SK-N-SH (cell line): ENCODE measurements at regions not wholly inside any gene's neighbourhood (a gene's known extent, or its start where the extent isn't known, plus 50 kb on each side); places are given as distances from the start of the nearest gene placed in this dataset.

Experiments
- CTCF ChIA-PET: fragments of 300-600, 350-600 bp; formaldehyde crosslinking; extraction: SDS; loops from one replicate; lab custom pipeline; 2021; lab: Yijun Ruan, JAX
- POLR2A ChIA-PET: fragments of 350-600 bp; sonication (Branson Sonifier 250); formaldehyde crosslinking; extraction: SDS; loops from one replicate; lab custom pipeline; 2020; ENCODE audit warnings: antibody characterized with exemption, inconsistent platforms; lab: Yijun Ruan, JAX
- DNase-seq: peaks from one replicate; pipeline ENCODE4 v3.0.0; 2012
- H2AFZ ChIP-seq: fragments of 200-600 bp; sonication (generic); 2 replicates; pipeline ENCODE4 v1.8.1; 2016; ENCODE audit warnings: antibody characterized with exemption, mild to moderate bottlenecking, low read depth
- H3F3A ChIP-seq: fragments of 200-600 bp; sonication (generic); replicated peaks from 2 replicates; pipeline ENCODE3; 2016; ENCODE audit warnings: antibody characterized with exemption, mild to moderate bottlenecking; ENCODE audit not compliant: insufficient read depth
- H3K27ac ChIP-seq, 2 experiments: fragments of 200-500 bp in 1 of 2; fragments of 200-600 bp in 1 of 2; sonication (Bioruptor generic) in 1 of 2; sonication (generic), shearing (Covaris generic) in 1 of 2; 2 replicates each; pipeline versions ENCODE4 v1.5.1 to v1.6.1; 2014 to 2016; ENCODE audit warnings: low read depth in 2 of 2, inconsistent platforms in 1 of 2, low read length in 1 of 2, mild to moderate bottlenecking in 1 of 2, mixed read lengths in 1 of 2
- H3K27me3 ChIP-seq: fragments of 200-600 bp; sonication (generic), shearing (Covaris generic); 2 replicates; pipeline ENCODE4 v1.6.1; 2016; ENCODE audit warnings: mixed run types; ENCODE audit not compliant: insufficient read depth
- H3K36me3 ChIP-seq, 2 experiments: fragments of 200-500 bp in 1 of 2; fragments of 200-600 bp in 1 of 2; sonication (Bioruptor generic) in 1 of 2; sonication (generic) in 1 of 2; replicated peaks in 1 of 2; 2 replicates each; pipeline versions ENCODE3 to v1.5.1; 2014 to 2016; ENCODE audit warnings: low read length in 1 of 2, mild to moderate bottlenecking in 1 of 2; ENCODE audit not compliant: insufficient read depth in 2 of 2, control insufficient read depth in 1 of 2
- H3K4me1 ChIP-seq, 2 experiments: fragments of 200-500 bp in 1 of 2; fragments of 200-600 bp in 1 of 2; sonication (Bioruptor generic) in 1 of 2; sonication (generic), shearing (Covaris generic) in 1 of 2; 2 replicates each; pipeline versions ENCODE4 v1.5.1 to v1.6.1; 2014 to 2016; ENCODE audit warnings: low read depth in 1 of 2, low read length in 1 of 2, mixed run types in 1 of 2; ENCODE audit not compliant: insufficient read depth in 2 of 2, control insufficient read depth in 1 of 2
- H3K4me2 ChIP-seq: fragments of 200-600 bp; sonication (generic), shearing (Covaris generic); 2 replicates; pipeline ENCODE4 v1.6.1; 2017; ENCODE audit warnings: mixed run types
- H3K4me3 ChIP-seq, 2 experiments: fragments of 200-500 bp in 1 of 2; fragments of 200-600 bp in 1 of 2; sonication (Bioruptor generic) in 1 of 2; sonication (generic), shearing (Covaris generic) in 1 of 2; 2 replicates each; pipeline versions ENCODE4 v1.5.1 to v1.8.1; 2014 to 2016; ENCODE audit warnings: low read depth in 2 of 2, inconsistent platforms in 1 of 2, low read length in 1 of 2, mild to moderate bottlenecking in 1 of 2, mixed read lengths in 1 of 2, moderate library complexity in 1 of 2
- H3K79me2 ChIP-seq: fragments of 200-600 bp; sonication (generic); 2 replicates; pipeline ENCODE4 v1.8.1; 2017; ENCODE audit warnings: mild to moderate bottlenecking; ENCODE audit not compliant: insufficient read depth
- H3K9ac ChIP-seq: fragments of 200-600 bp; sonication (generic); 2 replicates; pipeline ENCODE4 v1.6.1; 2017; ENCODE audit warnings: mixed run types
- H3K9me2 ChIP-seq: fragments of 200-600 bp; sonication (generic); 2 replicates; pipeline ENCODE4 v1.6.1; 2017; ENCODE audit warnings: mixed run types
- H3K9me3 ChIP-seq: fragments of 200-600 bp; sonication (generic); 2 replicates; pipeline ENCODE4 v1.6.1; 2017; ENCODE audit warnings: mixed run types, mild to moderate bottlenecking, moderate library complexity
- H4K20me1 ChIP-seq: fragments of 200-600 bp; sonication (generic); 2 replicates; pipeline ENCODE4 v1.6.1; 2017; ENCODE audit warnings: mild to moderate bottlenecking, mixed run types; ENCODE audit not compliant: insufficient read depth
- CHD2 ChIP-seq: fragments of 150-350 bp; IDR thresholded peaks from 2 replicates; pipeline ENCODE4 v1.6.1; 2018; ENCODE audit warnings: low read length; ENCODE audit not compliant: partially characterized antibody
- ELF1 ChIP-seq: IDR thresholded peaks from 2 replicates; pipeline ENCODE4 v1.4.0; 2012
- EP300 ChIP-seq, 2 experiments: IDR thresholded peaks; 2 replicates each; pipeline versions ENCODE4 v1.4.0 to v1.6.1; 2012; ENCODE audit warnings: borderline replicate concordance in 1 of 2, low read depth in 1 of 2, low read length in 1 of 2
- EZH2phosphoT487 ChIP-seq: fragments of 200-600 bp; sonication (generic); IDR thresholded peaks from 2 replicates; pipeline ENCODE4 v1.6.1; 2017; ENCODE audit warnings: low read depth, mixed run types, mild to moderate bottlenecking, antibody characterized with exemption, moderate library complexity, borderline replicate concordance
- FOXJ3 ChIP-seq: sonication (generic); formaldehyde crosslinking; IDR thresholded peaks from 2 replicates; pipeline ENCODE4 v1.5.1; 2020; ENCODE audit warnings: mild to moderate bottlenecking, missing genetic modification reagents
- FOXM1 ChIP-seq: IDR thresholded peaks from 2 replicates; pipeline ENCODE4 v1.4.0; 2012; ENCODE audit warnings: low read depth, mild to moderate bottlenecking
- GABPA ChIP-seq: IDR thresholded peaks from 2 replicates; pipeline ENCODE4 v1.4.0; 2012; ENCODE audit warnings: low read depth, mild to moderate bottlenecking
- GATA2 ChIP-seq: sonication (generic); formaldehyde crosslinking; IDR thresholded peaks from 2 replicates; pipeline ENCODE4 v1.5.0; 2020; ENCODE audit warnings: mild to moderate bottlenecking, missing genetic modification reagents
- JUND ChIP-seq: IDR thresholded peaks from 2 replicates; pipeline ENCODE4 v1.4.0; 2012
- NRF1 ChIP-seq: IDR thresholded peaks from 2 replicates; pipeline ENCODE4 v1.6.1; 2012; ENCODE audit warnings: low read depth, mild to moderate bottlenecking, low read length
- RAD21 ChIP-seq: IDR thresholded peaks from 2 replicates; pipeline ENCODE4 v1.6.1; 2012; ENCODE audit warnings: mild to moderate bottlenecking, low read length
- RFX5 ChIP-seq: IDR thresholded peaks from 2 replicates; pipeline ENCODE4 v1.6.1; 2012; ENCODE audit warnings: mild to moderate bottlenecking, improper control_type of control experiment, low read length
- SIN3A ChIP-seq: IDR thresholded peaks from 2 replicates; pipeline ENCODE4 v1.6.1; 2012; ENCODE audit warnings: low read depth, mild to moderate bottlenecking, low read length, moderate library complexity, borderline replicate concordance
- SMC3 ChIP-seq: IDR thresholded peaks from 2 replicates; pipeline ENCODE4 v1.6.1; 2012; ENCODE audit warnings: low read depth, low read length, improper control_type of control experiment
- TAF1 ChIP-seq: IDR thresholded peaks from 2 replicates; pipeline ENCODE4 v1.6.1; 2012; ENCODE audit warnings: low read depth, mild to moderate bottlenecking, low read length, moderate library complexity, borderline replicate concordance
- TCF12 ChIP-seq: IDR thresholded peaks from 2 replicates; pipeline ENCODE4 v1.4.0; 2012
- TEAD4 ChIP-seq: IDR thresholded peaks from 2 replicates; pipeline ENCODE4 v1.4.0; 2012; ENCODE audit warnings: mild to moderate bottlenecking, borderline replicate concordance; ENCODE audit not compliant: insufficient read depth
- YY1 ChIP-seq: IDR thresholded peaks from 2 replicates; pipeline ENCODE4 v1.4.0; 2012; ENCODE audit warnings: low read depth, mild to moderate bottlenecking
- WGBS: methylation state at CpG from one replicate; pipeline ENCODE4 v1.1.6; 2017; ENCODE audit warnings: low lambda C conversion rate; 5-methylcytosine and 5-hydroxymethylcytosine counted together
- TF ChIP-seq, protein P1 (sequence below): IDR thresholded peaks from 2 replicates; pipeline ENCODE4 v1.4.0; 2012; ENCODE audit warnings: low read depth
- TF ChIP-seq, protein P2 (sequence below): fragments of 200-600 bp; sonication (generic); IDR thresholded peaks from 2 replicates; pipeline ENCODE4 v1.6.1; 2017; ENCODE audit warnings: antibody characterized with exemption, mild to moderate bottlenecking, moderate library complexity
- TF ChIP-seq, protein P3 (sequence below): IDR thresholded peaks from 2 replicates; pipeline ENCODE4 v1.4.0; 2012; ENCODE audit warnings: low read depth, borderline replicate concordance

DNA sequence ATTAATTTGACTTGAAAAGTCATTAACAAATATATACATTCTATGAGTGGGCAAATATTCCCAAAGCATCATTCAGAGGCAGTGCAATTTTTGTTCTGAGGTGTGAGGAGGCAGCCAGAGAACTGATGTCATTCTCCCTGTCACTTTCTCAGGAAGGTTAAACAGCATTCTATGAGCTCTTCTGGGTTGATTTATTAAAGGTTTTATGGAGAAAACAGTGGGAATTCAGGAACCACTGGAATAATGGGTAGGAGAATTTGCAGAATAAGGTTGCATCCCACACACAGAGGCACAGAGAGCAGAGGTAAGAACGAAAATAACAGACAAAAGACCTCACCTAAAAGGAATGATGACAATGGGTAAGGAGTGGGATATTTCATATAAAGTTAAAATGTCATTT is 860.6 kb downstream of the TFAP2A start:
- Histone ChIP-seq H3K4me1 (no peaks in the 10 kb centered on the region; a peak in 1 of 4 replicates), H3K9me2 (no peaks in the 10 kb centered on the region), H3K27ac (no peak overlapping the region), H3K4me2 (no peak overlapping the region), H3K36me3 (no peaks in the 10 kb centered on the region), H3K79me2 (no peaks in the 10 kb centered on the region), H4K20me1 (no peaks in the 10 kb centered on the region), H2AFZ (no peak overlapping the region), H3K27me3 (peaks cover 12% of the 10 kb centered on the region; the same call in 1 of the 2 replicates), H3K9ac (no peak overlapping the region), H3K4me3 (no peak overlapping the region), H3K9me3 (no peaks in the 10 kb centered on the region), H3F3A (no peaks in the 10 kb centered on the region)
- ChIA-PET CTCF (interaction anchor here (1.5 kb wide), 1 partner anchor 13 kb away, joined by 4 read pairs; no protein-coding TSS in a partner anchor), POLR2A (no interaction called here)
- 0% methylated on average over 1 of the region's 1 CpG for WGBS
- DNase-seq = no peak
- TF ChIP-seq EZH2phosphoT487 (no peak), JUND (no peak), TAF1 (no peak), RAD21 (no peak), FOXJ3 (CRISPR knock-in tag) (no peak), FOXM1 (no peak), CHD2 (no peak), TEAD4 (no peak), EP300 (IDR thresholded peaks at IDR 0.05; ENCODE audit: borderline replicate concordance in 1 of 2, low read depth in 1 of 2, low read length in 1 of 2) (no peak), RFX5 (no peak)
- TF ChIP-seq, protein P1, sequence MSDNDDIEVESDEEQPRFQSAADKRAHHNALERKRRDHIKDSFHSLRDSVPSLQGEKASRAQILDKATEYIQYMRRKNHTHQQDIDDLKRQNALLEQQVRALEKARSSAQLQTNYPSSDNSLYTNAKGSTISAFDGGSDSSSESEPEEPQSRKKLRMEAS = no peak
- TF ChIP-seq, protein P2, sequence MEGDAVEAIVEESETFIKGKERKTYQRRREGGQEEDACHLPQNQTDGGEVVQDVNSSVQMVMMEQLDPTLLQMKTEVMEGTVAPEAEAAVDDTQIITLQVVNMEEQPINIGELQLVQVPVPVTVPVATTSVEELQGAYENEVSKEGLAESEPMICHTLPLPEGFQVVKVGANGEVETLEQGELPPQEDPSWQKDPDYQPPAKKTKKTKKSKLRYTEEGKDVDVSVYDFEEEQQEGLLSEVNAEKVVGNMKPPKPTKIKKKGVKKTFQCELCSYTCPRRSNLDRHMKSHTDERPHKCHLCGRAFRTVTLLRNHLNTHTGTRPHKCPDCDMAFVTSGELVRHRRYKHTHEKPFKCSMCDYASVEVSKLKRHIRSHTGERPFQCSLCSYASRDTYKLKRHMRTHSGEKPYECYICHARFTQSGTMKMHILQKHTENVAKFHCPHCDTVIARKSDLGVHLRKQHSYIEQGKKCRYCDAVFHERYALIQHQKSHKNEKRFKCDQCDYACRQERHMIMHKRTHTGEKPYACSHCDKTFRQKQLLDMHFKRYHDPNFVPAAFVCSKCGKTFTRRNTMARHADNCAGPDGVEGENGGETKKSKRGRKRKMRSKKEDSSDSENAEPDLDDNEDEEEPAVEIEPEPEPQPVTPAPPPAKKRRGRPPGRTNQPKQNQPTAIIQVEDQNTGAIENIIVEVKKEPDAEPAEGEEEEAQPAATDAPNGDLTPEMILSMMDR = no peak
- TF ChIP-seq, protein P3, sequence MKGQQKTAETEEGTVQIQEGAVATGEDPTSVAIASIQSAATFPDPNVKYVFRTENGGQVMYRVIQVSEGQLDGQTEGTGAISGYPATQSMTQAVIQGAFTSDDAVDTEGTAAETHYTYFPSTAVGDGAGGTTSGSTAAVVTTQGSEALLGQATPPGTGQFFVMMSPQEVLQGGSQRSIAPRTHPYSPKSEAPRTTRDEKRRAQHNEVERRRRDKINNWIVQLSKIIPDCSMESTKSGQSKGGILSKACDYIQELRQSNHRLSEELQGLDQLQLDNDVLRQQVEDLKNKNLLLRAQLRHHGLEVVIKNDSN = no peak

DNA sequence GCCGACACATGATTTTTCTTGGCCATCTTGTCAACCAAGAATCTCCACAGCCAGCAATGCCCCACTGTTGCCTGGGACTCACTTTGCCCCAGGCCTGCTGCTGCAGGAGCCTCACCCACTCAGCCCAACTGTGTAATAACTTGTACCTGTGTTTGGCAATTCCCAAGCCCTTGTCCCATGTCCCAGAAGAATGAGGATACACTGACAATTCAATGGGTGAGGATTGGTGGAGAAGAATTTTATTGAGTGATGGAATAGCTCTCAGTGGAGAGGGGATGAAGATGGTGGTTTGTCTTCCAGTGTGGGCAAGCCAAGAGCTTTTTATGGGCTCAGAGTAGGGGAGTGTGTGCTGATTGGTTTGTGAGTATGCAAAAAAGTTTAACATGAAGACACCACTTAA is 861.9 kb downstream of the TFAP2A start:
- no peak overlapping the region for H3K9ac ChIP-seq
- H3K4me1 ChIP-seq = no peaks in the 10 kb centered on the region; a peak in 1 of 4 replicates
- H3K9me3 ChIP-seq = no peaks in the 10 kb centered on the region
- no peak overlapping the region for H3K4me3 ChIP-seq
- H3K79me2 ChIP-seq = no peaks in the 10 kb centered on the region
- WGBS = 58% methylated on average over 1 of the region's 1 CpG
- H2AFZ ChIP-seq = no peak overlapping the region
- H3K36me3 ChIP-seq = no peaks in the 10 kb centered on the region
- H3K4me2 ChIP-seq = no peak overlapping the region
- no peaks in the 10 kb centered on the region for H3K9me2 ChIP-seq
- H3F3A ChIP-seq = no peaks in the 10 kb centered on the region
- no peak for DNase-seq
- H3K27me3 ChIP-seq = 0 out of 2 replicates have a peak, but pooled peaks cover 8% of the 10 kb centered on the region
- TF ChIP-seq SIN3A (no peak), EZH2phosphoT487 (no peak), YY1 (no peak), JUND (no peak), SMC3 (no peak), GATA2 (CRISPR knock-in tag) (no peak), RFX5 (no peak), FOXM1 (no peak), NRF1 (no peak), GABPA (no peak), TCF12 (no peak), ELF1 (no peak)
- TF ChIP-seq, protein P2 = no peak
- TF ChIP-seq, protein P3 = no peak
- TF ChIP-seq, all 33 proteins: peak for 0
- ChIA-PET CTCF (interaction anchor here (1.5 kb wide), 1 partner anchor 12 kb away, joined by 4 read pairs; no protein-coding TSS in a partner anchor), POLR2A (no interaction called here)
- H4K20me1 ChIP-seq = no peaks in the 10 kb centered on the region
- no peak overlapping the region for H3K27ac ChIP-seq
